Lower leg skin (tissue), 4 donors: ENCODE measurements at regions not wholly inside any gene's neighbourhood (a gene's known extent, or its start where the extent isn't known, plus 50 kb on each side); places are given as distances from the start of the nearest gene placed in this dataset.

ENCODE experiments used
- DNase-seq, 2 donors: peaks; one replicate each; pipeline ENCODE4 v3.0.0-alpha.2; 2019; ENCODE audit warnings: low spot score in 2 of 2
- H3K4me3 ChIP-seq: fragments of 200-600 bp; sonication (generic); 2 replicates; pipeline ENCODE4 v1.5.1; 2017; ENCODE audit warnings: mild to moderate bottlenecking, low read depth; ENCODE audit not compliant: poor library complexity, severe bottlenecking
- POLR2A ChIP-seq, 2 donors: fragments of 450-650 bp; IDR thresholded peaks; one replicate each; pipeline ENCODE4 v1.6.1; 2016 to 2017; ENCODE audit warnings: antibody characterized with exemption in 2 of 2, mild to moderate bottlenecking in 1 of 2, moderate library complexity in 1 of 2
- WGBS, 2 donors: methylation state at CpG; one replicate each; pipeline ENCODE4 v1.1.5; 2018; 5-methylcytosine and 5-hydroxymethylcytosine counted together
- intact Hi-C: fragments of 100-400 bp; cut with DNase I; formaldehyde crosslinking; loops from one replicate; pipeline ENCODE4 v1.15.0; 2023; ENCODE audit warnings: low total_unique reads
- TF ChIP-seq, protein P1 (sequence below), 3 donors: fragments of 450-650 bp; IDR thresholded peaks; one replicate each; pipeline ENCODE4 v1.5.1; 2016; ENCODE audit warnings: antibody characterized with exemption in 3 of 3, mild to moderate bottlenecking in 3 of 3, moderate library complexity in 2 of 3

- no peak overlapping the region for H3K4me3 ChIP-seq
- DNase-seq: no peak
- 70 to 77% methylated on average over 3 of the region's 3 CpGs for WGBS, 2 donors
- TF ChIP-seq, protein P1, sequence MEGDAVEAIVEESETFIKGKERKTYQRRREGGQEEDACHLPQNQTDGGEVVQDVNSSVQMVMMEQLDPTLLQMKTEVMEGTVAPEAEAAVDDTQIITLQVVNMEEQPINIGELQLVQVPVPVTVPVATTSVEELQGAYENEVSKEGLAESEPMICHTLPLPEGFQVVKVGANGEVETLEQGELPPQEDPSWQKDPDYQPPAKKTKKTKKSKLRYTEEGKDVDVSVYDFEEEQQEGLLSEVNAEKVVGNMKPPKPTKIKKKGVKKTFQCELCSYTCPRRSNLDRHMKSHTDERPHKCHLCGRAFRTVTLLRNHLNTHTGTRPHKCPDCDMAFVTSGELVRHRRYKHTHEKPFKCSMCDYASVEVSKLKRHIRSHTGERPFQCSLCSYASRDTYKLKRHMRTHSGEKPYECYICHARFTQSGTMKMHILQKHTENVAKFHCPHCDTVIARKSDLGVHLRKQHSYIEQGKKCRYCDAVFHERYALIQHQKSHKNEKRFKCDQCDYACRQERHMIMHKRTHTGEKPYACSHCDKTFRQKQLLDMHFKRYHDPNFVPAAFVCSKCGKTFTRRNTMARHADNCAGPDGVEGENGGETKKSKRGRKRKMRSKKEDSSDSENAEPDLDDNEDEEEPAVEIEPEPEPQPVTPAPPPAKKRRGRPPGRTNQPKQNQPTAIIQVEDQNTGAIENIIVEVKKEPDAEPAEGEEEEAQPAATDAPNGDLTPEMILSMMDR (IDR thresholded peaks at IDR 0.05): no peak
- intact Hi-C loops: no loop called here
Measured at GRCh38 chr9:108117795-108118194, 628.2 kb upstream of the KLF4 start.

GRCh38 chr9:108117306-108117705 is 627.7 kb upstream of the KLF4 start:
- DNase-seq: no peak
- intact Hi-C loops: no loop called here
- no peak overlapping the region for H3K4me3 ChIP-seq
- WGBS, 2 donors: 95 to 98% methylated on average over 2 of the region's 2 CpGs
- TF ChIP-seq POLR2A (IDR thresholded peaks at IDR 0.05): no peak
- TF ChIP-seq, protein P1 (IDR thresholded peaks at IDR 0.05): no peak

DNA sequence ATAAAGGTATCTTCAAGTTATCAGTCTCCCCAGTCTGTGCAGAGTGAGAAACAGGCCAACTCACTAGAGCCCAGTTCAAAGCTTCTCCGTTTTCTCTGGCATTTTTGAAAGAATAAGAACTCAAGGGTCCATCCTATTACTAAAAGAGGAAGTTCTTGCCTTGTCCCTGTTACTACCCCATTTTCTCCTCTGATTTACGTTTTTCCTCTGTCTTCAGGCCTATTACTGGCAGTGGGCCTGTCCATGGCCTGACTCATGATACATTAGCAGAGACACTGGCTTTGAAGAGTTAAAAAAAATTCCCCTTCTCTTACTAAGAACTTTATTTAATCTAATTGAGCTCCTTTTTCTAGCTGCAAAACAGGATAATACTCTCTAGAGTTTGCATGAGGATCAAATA is 624.0 kb upstream of the KLF4 start:
- intact Hi-C loops: no loop called here
- WGBS, 2 donors: 75 to 79% methylated on average over 2 of the region's 2 CpGs
- TF ChIP-seq POLR2A (IDR thresholded peaks at IDR 0.05): no peak
- TF ChIP-seq, protein P1 (IDR thresholded peaks at IDR 0.05): no peak
- H3K4me3 ChIP-seq: no peak overlapping the region
- no peak for DNase-seq

DNA sequence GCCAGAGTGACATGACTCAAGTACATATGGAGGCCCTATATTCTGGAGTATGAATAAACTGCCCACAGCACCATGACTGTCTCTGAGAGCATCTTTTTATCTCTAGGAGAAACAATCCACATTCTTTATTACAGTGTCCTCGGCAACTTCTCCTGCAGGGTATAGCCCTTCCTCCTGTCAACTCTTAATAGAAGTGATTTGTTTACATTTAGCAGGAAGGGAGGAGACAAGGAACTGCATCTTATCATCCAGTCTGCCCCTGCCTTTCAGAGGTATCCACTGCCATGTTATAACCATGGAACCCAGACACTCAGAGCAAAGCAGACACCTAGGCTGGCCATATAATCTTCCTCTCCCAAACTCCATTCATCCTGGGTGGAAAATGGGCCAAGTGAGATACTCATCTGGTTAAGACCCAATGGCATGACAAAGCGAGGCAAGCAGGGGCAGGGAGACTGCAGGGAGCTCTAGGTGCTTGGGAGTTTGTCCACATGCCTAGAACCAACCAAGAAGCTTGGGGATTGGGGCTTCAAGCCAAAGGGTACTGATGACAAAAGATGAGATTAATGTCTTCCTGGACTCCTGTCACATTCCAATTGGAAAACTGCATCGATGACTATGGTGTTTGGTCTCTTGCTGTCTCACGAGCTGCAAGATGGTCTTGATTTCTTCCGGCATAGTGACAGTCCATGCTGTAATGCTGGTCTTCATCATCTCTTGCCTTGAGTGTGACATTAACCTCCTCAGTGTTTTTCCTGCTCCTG is 620.5 kb upstream of the KLF4 start:
- intact Hi-C loops: no loop called here
- WGBS, 2 donors: 73 to 78% methylated on average over 5 of the region's 5 CpGs
- DNase-seq: no peak
- H3K4me3 ChIP-seq: no peak overlapping the region
- no peak for TF ChIP-seq POLR2A (IDR thresholded peaks at IDR 0.05)
- TF ChIP-seq, protein P1 (IDR thresholded peaks at IDR 0.05): no peak

DNA sequence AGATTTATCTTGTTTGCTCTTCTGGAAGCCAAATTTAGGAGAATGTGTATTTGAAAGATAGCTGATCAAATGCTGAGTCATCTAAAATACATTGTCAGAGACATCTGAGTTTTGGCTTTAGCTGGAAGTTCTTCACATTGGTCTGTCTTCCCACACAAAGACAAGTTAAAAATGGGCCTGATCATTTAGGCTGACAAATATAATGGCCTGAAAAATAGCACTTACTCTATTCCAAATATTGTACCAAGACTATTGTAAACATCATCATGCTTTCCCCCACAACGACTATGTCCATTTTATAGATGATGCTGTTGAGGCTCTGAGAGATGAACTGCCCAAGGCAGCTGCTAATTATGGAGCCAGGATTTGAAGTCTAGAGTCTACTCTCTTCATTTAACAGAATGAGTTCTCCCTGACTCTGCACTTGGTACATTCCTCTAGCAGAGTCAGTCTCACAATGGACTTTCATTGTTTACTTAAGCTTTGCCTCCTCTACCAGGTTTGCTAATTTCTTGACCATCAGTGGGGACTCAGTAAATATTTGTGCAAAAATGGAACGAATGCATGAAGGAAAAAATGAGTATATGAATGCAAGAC is 619.4 kb upstream of the KLF4 start:
- intact Hi-C loops: no loop called here
- TF ChIP-seq, protein P1 (IDR thresholded peaks at IDR 0.05): no peak
- no peak for TF ChIP-seq POLR2A (IDR thresholded peaks at IDR 0.05)
- WGBS, 2 donors: 83 to 88% methylated on average over 2 of the region's 2 CpGs
- no peak overlapping the region for H3K4me3 ChIP-seq
- no peak for DNase-seq
